AG04449 (cell line): ENCODE measurements at regions not wholly inside any gene's neighbourhood (a gene's known extent, or its start where the extent isn't known, plus 50 kb on each side); places are given as distances from the start of the nearest gene placed in this dataset.

Source experiments
- CTCF ChIA-PET: fragments of 350-600 bp; formaldehyde crosslinking; extraction: SDS; loops from one replicate; lab custom pipeline; 2021; ENCODE audit warnings: antibody characterized with exemption; lab: Yijun Ruan, JAX
- POLR2A ChIA-PET: fragments of 400-600, 350-600 bp; formaldehyde crosslinking; extraction: SDS; loops from one replicate; lab custom pipeline; 2020; ENCODE audit warnings: antibody characterized with exemption, inconsistent platforms; lab: Yijun Ruan, JAX
- DNase-seq: peaks from one replicate; pipeline ENCODE4 v3.0.0-alpha.2; 2010; ENCODE audit warnings: low read depth, low spot score
- H3K4me3 ChIP-seq: 2 replicates; pipeline ENCODE4 v1.5.1; 2011; ENCODE audit warnings: low read depth, mild to moderate bottlenecking, control low read depth, low read length
- TF ChIP-seq, protein P1 (sequence below): IDR thresholded peaks from one replicate; pipeline ENCODE4 v1.5.1; 2011; ENCODE audit warnings: mild to moderate bottlenecking, moderate library complexity, low read length, control low read depth, inconsistent platforms; ENCODE audit not compliant: insufficient read depth; ENCODE audit errors: missing control alignments

DNA sequence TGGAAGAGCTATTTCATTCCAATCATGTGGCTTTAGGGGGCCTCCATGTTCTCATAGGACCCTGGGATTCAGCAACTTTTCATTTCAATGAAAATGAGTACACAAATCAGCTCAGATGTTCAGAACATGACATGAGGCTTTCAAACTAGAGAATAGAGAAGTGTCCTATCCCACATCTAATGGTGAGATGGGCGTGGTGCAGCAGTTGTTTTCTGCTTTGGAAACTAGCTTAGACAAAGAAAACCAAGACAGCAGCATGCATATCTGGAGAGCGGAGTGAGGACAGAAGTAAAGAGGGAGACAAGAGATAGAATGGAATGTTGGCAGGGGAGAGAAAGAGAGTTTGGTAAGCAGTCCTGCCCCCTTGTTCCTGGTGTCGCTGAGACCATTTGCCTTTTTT is 1009.1 kb upstream of the IGFBP7 start:
- POLR2A ChIA-PET: no interaction called here
- TF ChIP-seq, protein P1, sequence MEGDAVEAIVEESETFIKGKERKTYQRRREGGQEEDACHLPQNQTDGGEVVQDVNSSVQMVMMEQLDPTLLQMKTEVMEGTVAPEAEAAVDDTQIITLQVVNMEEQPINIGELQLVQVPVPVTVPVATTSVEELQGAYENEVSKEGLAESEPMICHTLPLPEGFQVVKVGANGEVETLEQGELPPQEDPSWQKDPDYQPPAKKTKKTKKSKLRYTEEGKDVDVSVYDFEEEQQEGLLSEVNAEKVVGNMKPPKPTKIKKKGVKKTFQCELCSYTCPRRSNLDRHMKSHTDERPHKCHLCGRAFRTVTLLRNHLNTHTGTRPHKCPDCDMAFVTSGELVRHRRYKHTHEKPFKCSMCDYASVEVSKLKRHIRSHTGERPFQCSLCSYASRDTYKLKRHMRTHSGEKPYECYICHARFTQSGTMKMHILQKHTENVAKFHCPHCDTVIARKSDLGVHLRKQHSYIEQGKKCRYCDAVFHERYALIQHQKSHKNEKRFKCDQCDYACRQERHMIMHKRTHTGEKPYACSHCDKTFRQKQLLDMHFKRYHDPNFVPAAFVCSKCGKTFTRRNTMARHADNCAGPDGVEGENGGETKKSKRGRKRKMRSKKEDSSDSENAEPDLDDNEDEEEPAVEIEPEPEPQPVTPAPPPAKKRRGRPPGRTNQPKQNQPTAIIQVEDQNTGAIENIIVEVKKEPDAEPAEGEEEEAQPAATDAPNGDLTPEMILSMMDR: no peak
- H3K4me3 ChIP-seq: no peak overlapping the region
- CTCF ChIA-PET: no interaction called here
- no peak for DNase-seq

DNA sequence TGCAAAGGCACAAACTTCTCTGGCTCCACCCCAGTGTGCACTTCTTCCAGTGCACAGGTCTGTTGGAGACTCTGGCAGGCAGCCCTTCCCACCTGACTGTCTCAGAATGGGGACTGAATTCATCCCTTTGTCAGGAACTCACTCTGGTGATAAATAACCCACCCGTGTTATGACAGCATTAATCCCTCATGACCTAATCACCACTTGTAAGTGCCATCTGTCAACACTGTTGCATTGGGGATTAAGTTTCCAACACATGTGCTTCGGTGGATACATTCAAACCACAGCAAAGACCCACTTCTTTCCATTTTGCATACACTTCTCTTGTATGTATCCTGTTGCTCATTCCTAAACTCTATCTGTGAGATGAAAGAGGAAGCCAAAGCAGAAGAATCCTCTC is 1002.9 kb upstream of the IGFBP7 start:
- no peak for DNase-seq
- no peak overlapping the region for H3K4me3 ChIP-seq
- ChIA-PET POLR2A (no interaction called here), CTCF (no interaction called here)
- TF ChIP-seq, protein P1: no peak

DNA sequence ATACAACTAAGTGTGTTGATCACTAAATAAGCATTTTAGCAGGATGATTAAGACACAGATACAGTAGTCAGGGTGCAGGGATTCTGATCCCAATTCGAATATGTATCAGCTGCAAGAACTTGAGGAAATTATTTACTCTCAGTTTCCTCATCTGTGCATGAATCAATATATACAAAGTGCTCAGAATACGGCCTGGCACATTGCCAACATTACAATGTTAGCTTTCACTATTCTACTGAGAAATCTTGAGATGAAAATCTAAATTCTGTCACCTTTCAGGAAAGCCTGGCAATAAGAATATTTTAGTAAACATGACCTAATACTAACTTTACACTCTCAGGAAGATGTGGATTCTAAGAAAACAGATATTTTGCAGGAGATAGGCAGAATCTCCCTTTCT is 1001.6 kb upstream of the IGFBP7 start:
- no peak for DNase-seq

DNA sequence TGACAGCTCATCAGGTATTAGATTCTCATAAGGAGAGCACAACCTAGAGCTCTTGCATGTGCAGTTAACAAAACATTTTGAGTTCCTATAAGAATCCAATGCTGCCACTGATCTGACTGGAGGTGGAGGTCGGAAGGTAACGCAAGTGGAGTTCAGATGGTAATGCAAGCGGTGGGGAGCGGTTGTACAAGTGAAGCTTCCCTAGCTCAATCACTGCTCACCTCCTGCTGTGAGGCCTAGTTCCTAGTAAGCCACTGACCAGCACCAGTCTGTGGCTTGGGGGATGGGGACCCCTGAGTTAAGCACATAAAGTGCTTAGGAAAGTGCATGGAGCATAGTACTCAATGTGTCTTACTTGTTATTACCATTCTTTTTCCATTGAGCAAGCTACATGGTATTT is 983.2 kb upstream of the IGFBP7 start:
- DNase-seq: no peak
- H3K4me3 ChIP-seq: no peak overlapping the region
- TF ChIP-seq, protein P1: no peak
- ChIA-PET POLR2A (no interaction called here), CTCF (no interaction called here)

More for the DNA sequence above, 1001.6 kb upstream of the IGFBP7 start:
- H3K4me3 ChIP-seq: no peak overlapping the region
- CTCF ChIA-PET: interaction anchor here (1.6 kb wide), 1 partner anchor 948 kb away, joined by 3 read pairs; no protein-coding TSS in a partner anchor
- POLR2A ChIA-PET: no interaction called here
- TF ChIP-seq, protein P1: no peak

DNA sequence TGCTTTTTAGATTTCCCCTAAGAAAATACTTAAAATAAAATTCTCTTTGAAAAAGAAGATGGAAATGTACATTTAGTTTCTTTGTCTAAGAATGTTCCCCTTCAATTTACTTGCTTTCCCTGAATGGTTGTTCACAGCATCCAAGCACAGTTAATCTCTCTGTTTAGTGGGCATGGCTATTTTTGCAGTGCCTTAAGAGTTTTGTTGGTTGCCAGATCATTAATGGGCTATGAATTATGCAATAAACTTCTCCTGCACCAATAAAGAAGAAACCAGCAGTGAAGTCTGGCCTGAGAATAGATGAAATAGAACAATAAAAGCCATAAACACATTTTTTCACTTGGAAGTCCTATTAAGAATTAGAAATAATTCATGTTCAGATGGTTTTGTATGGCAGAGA is 980.4 kb upstream of the IGFBP7 start:
- no peak for DNase-seq
- TF ChIP-seq, protein P1: no peak
- ChIA-PET CTCF (no interaction called here), POLR2A (no interaction called here)
- H3K4me3 ChIP-seq: no peak overlapping the region

DNA sequence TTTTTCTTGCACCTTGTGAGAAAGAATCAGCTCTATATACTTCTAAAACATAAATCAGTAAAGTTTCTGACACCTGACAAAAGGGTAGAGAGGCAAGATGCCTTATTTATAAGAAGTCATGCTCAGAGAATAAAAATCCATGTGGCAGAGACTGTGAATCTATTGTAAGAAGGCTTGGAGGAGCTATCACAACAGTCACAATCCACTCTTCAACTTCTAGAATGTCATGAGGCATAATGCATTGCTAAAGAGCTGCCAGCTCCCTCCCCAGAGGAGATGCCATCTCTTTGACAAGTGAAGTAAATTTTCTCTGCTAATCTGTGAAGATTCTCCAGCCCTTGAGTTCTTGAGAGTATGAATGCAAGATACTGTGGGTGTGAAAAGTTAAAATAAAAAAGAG is 971.2 kb upstream of the IGFBP7 start:
- no peak overlapping the region for H3K4me3 ChIP-seq
- ChIA-PET POLR2A (no interaction called here), CTCF (interaction anchor here (0.6 to 0.8 kb wide), 2 partner anchors 12 to 707 kb away, joined by 3 read pairs; no protein-coding TSS in a partner anchor)
- TF ChIP-seq, protein P1: no peak
- no peak for DNase-seq
